SK-N-SH treated with all-trans-retinoic acid at 6 μM for 48 hours (cell line): ENCODE measurements at regions not wholly inside any gene's neighbourhood (a gene's known extent, or its start where the extent isn't known, plus 50 kb on each side); places are given as distances from the start of the nearest gene placed in this dataset.

Experiments used
- CSDC2 ChIP-seq: fragments of 250-450 bp; sonication (Bioruptor Pico); IDR thresholded peaks from 2 replicates; pipeline ENCODE4 v1.5.0; 2020; ENCODE audit warnings: mild to moderate bottlenecking, moderate library complexity
- ISL1 ChIP-seq: fragments of 250-450 bp; sonication (Bioruptor Pico); IDR thresholded peaks from 2 replicates; pipeline ENCODE4 v2.1.2; 2022; ENCODE audit warnings: mild to moderate bottlenecking, moderate library complexity
- PATZ1 ChIP-seq: fragments of 250-450 bp; sonication (Bioruptor Pico); IDR thresholded peaks from 2 replicates; pipeline ENCODE4 v1.8.0; 2020; ENCODE audit warnings: mild to moderate bottlenecking, moderate library complexity, borderline replicate concordance
- RARB ChIP-seq: fragments of 250-450 bp; sonication (Bioruptor Pico); IDR thresholded peaks from 2 replicates; pipeline ENCODE4 v1.8.0; 2021; ENCODE audit warnings: mild to moderate bottlenecking, moderate library complexity
- ZFP3 ChIP-seq: fragments of 250-450 bp; sonication (Bioruptor Pico); IDR thresholded peaks from 2 replicates; pipeline ENCODE4 v1.5.0; 2020; ENCODE audit warnings: mild to moderate bottlenecking, moderate library complexity
- ZNF565 ChIP-seq: fragments of 450-650 bp; formaldehyde crosslinking; conservative IDR thresholded peaks from 2 replicates; pipeline ENCODE4 v1.5.0; 2020; ENCODE audit warnings: low read depth, mild to moderate bottlenecking, moderate library complexity
- ZNF70 ChIP-seq: fragments of 450-650 bp; formaldehyde crosslinking; IDR thresholded peaks from 2 replicates; pipeline ENCODE4 v1.5.0; 2020; ENCODE audit warnings: mild to moderate bottlenecking, moderate library complexity
- ZNF8 ChIP-seq: fragments of 450-650 bp; formaldehyde crosslinking; IDR thresholded peaks from 2 replicates; pipeline ENCODE4 v1.5.0; 2020; ENCODE audit warnings: mild to moderate bottlenecking, moderate library complexity

GRCh38 chr6:39997101-39997635 is 62.9 kb upstream of the MOCS1 start:
- TF ChIP-seq CSDC2 (no peak), PATZ1 (CRISPR knock-in tag) (no peak), RARB (no peak), ZNF565 (CRISPR knock-in tag) (no peak), ZNF70 (no peak), ZFP3 (CRISPR knock-in tag) (no peak), ZNF8 (no peak), ISL1 (CRISPR knock-in tag) (no peak)
